ENCODE measurements at regions not wholly inside any gene's neighbourhood (a gene's known extent, or its start where the extent isn't known, plus 50 kb on each side); places are given as distances from the start of the nearest gene placed in this dataset.

GRCh38 chr3:22632536-22632935, 570.6 kb upstream of the UBE2E2 start:
- TF ChIP-seq CTCF (IDR thresholded peaks at IDR 0.05; ENCODE audit: insufficient read depth, low read length, poor library complexity, severe bottlenecking) (no peak), EZH2phosphoT487 (conservative IDR thresholded peaks at IDR 0.05; ENCODE audit: low read length) (no peak)
